Osteoblast (primary cell): ENCODE measurements at regions not wholly inside any gene's neighbourhood (a gene's known extent, or its start where the extent isn't known, plus 50 kb on each side); places are given as distances from the start of the nearest gene placed in this dataset.

Experiments used
- DNase-seq: peaks from one replicate; pipeline ENCODE4 v3.0.0; 2011; ENCODE audit warnings: low spot score, mixed read lengths; ENCODE audit not compliant: insufficient read length; ENCODE audit errors: missing footprints
- H2AFZ ChIP-seq: 2 replicates; pipeline ENCODE4 v1.6.0; 2011; ENCODE audit warnings: mild to moderate bottlenecking, low read length
- H3K27ac ChIP-seq: 2 replicates; pipeline ENCODE4 v1.5.1; 2011; ENCODE audit warnings: mild to moderate bottlenecking, low read depth, low read length, moderate library complexity
- H3K27me3 ChIP-seq: 2 replicates; pipeline ENCODE4 v1.6.0; 2012; ENCODE audit warnings: mild to moderate bottlenecking, control low read depth, inconsistent platforms, low read length, moderate library complexity; ENCODE audit not compliant: insufficient read depth
- H3K36me3 ChIP-seq: 2 replicates; pipeline ENCODE4 v1.5.1; 2011; ENCODE audit warnings: mild to moderate bottlenecking, low read length, control low read depth, moderate library complexity; ENCODE audit not compliant: insufficient read depth
- H3K4me1 ChIP-seq: 2 replicates; pipeline ENCODE4 v1.5.1; 2011; ENCODE audit warnings: mild to moderate bottlenecking, low read length, control low read depth, moderate library complexity; ENCODE audit not compliant: insufficient read depth
- H3K4me2 ChIP-seq: 2 replicates; pipeline ENCODE4 v1.6.0; 2011; ENCODE audit warnings: mild to moderate bottlenecking, low read length; ENCODE audit not compliant: insufficient read depth
- H3K4me3 ChIP-seq: fragments of 200-600 bp; sonication (generic); 3 replicates; pipeline ENCODE4 v1.5.1; 2012; ENCODE audit warnings: mild to moderate bottlenecking, low read length, inconsistent platforms; ENCODE audit not compliant: insufficient read depth
- H3K79me2 ChIP-seq: 2 replicates; pipeline ENCODE4 v1.6.0; 2012; ENCODE audit warnings: mild to moderate bottlenecking, low read length, control low read depth, inconsistent platforms; ENCODE audit not compliant: insufficient read depth
- H3K9me3 ChIP-seq: 2 replicates; pipeline ENCODE4 v1.5.1; 2011; ENCODE audit warnings: low read depth, low read length, control low read depth
- H4K20me1 ChIP-seq: 2 replicates; pipeline ENCODE4 v1.6.0; 2012; ENCODE audit warnings: mild to moderate bottlenecking, low read length, control low read depth; ENCODE audit not compliant: insufficient read depth
- CTCF ChIP-seq: IDR thresholded peaks from 2 replicates; pipeline ENCODE4 v1.5.1; 2011; ENCODE audit warnings: mild to moderate bottlenecking, low read depth, low read length, moderate library complexity; ENCODE audit errors: extremely low read depth

GRCh38 chr5:86881493-86882090, 263.9 kb downstream of the COX7C start:
- Histone ChIP-seq H2AFZ (no peak overlapping the region), H4K20me1 (no peaks in the 10 kb centered on the region), H3K9me3 (no peaks in the 10 kb centered on the region), H3K36me3 (no peaks in the 10 kb centered on the region), H3K4me3 (no peak overlapping the region), H3K27ac (no peak overlapping the region), H3K4me2 (no peak overlapping the region), H3K79me2 (no peaks in the 10 kb centered on the region), H3K4me1 (no peaks in the 10 kb centered on the region), H3K27me3 (no peaks in the 10 kb centered on the region)
- DNase-seq: no peak
- TF ChIP-seq CTCF: no peak

- Histone ChIP-seq H3K79me2 (no peaks in the 10 kb centered on the region), H3K36me3 (no peaks in the 10 kb centered on the region), H3K4me1 (no peaks in the 10 kb centered on the region), H3K27me3 (no peaks in the 10 kb centered on the region), H4K20me1 (no peaks in the 10 kb centered on the region), H3K4me2 (no peak overlapping the region), H2AFZ (no peak overlapping the region), H3K4me3 (no peak overlapping the region), H3K27ac (no peak overlapping the region), H3K9me3 (no peaks in the 10 kb centered on the region)
- no peak for TF ChIP-seq CTCF
- DNase-seq: no peak
These were observed 266.9 kb downstream of the COX7C start for GRCh38 chr5:86884608-86885007.

- no peak for DNase-seq
- H3K27ac ChIP-seq: no peak overlapping the region
- no peak overlapping the region for H3K4me2 ChIP-seq
- H3K4me1 ChIP-seq: no peaks in the 10 kb centered on the region
- no peaks in the 10 kb centered on the region for H3K36me3 ChIP-seq
- no peak for TF ChIP-seq CTCF
- no peaks in the 10 kb centered on the region for H3K27me3 ChIP-seq
- H3K79me2 ChIP-seq: no peaks in the 10 kb centered on the region
- H3K9me3 ChIP-seq: no peaks in the 10 kb centered on the region
- H3K4me3 ChIP-seq: no peak overlapping the region
- H4K20me1 ChIP-seq: no peaks in the 10 kb centered on the region
- no peak overlapping the region for H2AFZ ChIP-seq
These were observed 267.3 kb downstream of the COX7C start for GRCh38 chr5:86885011-86885410.

GRCh38 chr5:86885489-86886230, 267.9 kb downstream of the COX7C start:
- no peaks in the 10 kb centered on the region for H3K27me3 ChIP-seq
- no peak for DNase-seq
- H3K4me3 ChIP-seq: no peak overlapping the region
- no peaks in the 10 kb centered on the region for H3K9me3 ChIP-seq
- no peaks in the 10 kb centered on the region for H3K4me1 ChIP-seq
- no peak for TF ChIP-seq CTCF
- H3K4me2 ChIP-seq: no peak overlapping the region
- H4K20me1 ChIP-seq: no peaks in the 10 kb centered on the region
- no peak overlapping the region for H3K27ac ChIP-seq
- no peaks in the 10 kb centered on the region for H3K36me3 ChIP-seq
- no peaks in the 10 kb centered on the region for H3K79me2 ChIP-seq
- H2AFZ ChIP-seq: no peak overlapping the region
